ENCODE measurements at regions not wholly inside any gene's neighbourhood (a gene's known extent, or its start where the extent isn't known, plus 50 kb on each side); places are given as distances from the start of the nearest gene placed in this dataset.

DNA sequence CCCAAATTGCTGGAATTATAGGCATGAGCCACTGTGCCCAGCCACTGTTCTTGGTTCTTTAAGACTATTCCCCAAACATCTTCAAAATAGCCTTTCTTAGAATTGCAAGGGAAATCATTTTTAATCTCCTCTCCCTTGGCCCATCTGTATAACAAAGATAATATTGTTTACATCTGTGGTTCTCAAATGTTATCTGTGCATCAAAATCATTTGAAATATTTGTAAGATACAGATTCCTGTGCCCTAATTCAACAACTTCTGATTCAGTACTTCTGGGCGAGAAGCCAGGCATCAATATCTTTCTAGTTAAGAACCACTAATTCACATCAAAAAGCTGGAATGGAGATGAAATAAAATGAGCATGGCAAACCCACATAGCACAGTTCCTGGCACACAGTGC lies 83.0 kb downstream of the TMPRSS5 start (continued):
- TF ChIP-seq SMARCA5 (IDR thresholded peaks at IDR 0.05) (no peak), SMAD1 (IDR thresholded peaks at IDR 0.05; ENCODE audit: low read depth, partially characterized antibody) (no peak), YY1 (IDR thresholded peaks at IDR 0.05; ENCODE audit: low read depth, low read length) (no peak), CHD1 (IDR thresholded peaks at IDR 0.05; ENCODE audit: low read depth, low read length) (no peak)
- TF ChIP-seq, protein P1, sequence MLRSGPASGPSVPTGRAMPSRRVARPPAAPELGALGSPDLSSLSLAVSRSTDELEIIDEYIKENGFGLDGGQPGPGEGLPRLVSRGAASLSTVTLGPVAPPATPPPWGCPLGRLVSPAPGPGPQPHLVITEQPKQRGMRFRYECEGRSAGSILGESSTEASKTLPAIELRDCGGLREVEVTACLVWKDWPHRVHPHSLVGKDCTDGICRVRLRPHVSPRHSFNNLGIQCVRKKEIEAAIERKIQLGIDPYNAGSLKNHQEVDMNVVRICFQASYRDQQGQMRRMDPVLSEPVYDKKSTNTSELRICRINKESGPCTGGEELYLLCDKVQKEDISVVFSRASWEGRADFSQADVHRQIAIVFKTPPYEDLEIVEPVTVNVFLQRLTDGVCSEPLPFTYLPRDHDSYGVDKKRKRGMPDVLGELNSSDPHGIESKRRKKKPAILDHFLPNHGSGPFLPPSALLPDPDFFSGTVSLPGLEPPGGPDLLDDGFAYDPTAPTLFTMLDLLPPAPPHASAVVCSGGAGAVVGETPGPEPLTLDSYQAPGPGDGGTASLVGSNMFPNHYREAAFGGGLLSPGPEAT (IDR thresholded peaks at IDR 0.05; ENCODE audit: low read depth), result no peak

DNA sequence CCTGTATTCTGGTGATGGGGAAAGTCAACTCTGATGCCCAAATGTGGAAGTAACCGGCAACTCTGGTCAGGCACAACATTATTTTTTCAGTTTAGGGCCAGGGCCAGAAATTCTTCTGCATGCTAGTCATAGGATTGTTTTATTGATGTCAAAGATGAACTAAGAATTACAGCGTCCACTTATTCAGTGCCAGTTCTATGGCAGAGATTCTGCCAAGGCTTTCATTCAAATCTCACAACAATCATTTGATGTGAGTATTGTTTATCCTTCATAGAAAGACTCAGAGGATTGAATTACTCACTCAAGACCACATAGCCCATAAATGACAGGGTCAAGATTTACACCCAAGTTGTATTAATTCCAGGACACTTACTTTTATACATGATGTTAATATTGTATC lies 87.7 kb downstream of the TMPRSS5 start:
- no peaks in the 10 kb centered on the region for H3K36me3 ChIP-seq (ENCODE audit: control insufficient read depth in 2 of 2, insufficient read depth in 2 of 2, low read length in 1 of 2)
- FAIRE-seq, result no peak
- in situ Hi-C loops (cut with MboI) (no loop called here), intact Hi-C loops (cut with micrococcal nuclease; ENCODE audit: unreplicated experiment) (no loop called here)
- POLR2A ChIA-PET, result no interaction called here
- SMC1A ChIA-PET (ENCODE audit: uncharacterized antibody, unreplicated experiment), result no interaction called here
- no TSS peak for BruUV-seq (replicated peaks)
- H3K27ac ChIP-seq (ENCODE audit: control insufficient read depth, insufficient read depth), result no peak overlapping the region
- WGBS (ENCODE audit: insufficient coverage, insufficient replicate concordance, low lambda C conversion rate, missing lambda C conversion rate), result 81% methylated on average over 2 of the region's 2 CpGs
- DNase-seq (ENCODE audit: low read depth, low spot score), result no peak
- H3K9ac ChIP-seq (ENCODE audit: control insufficient read depth, insufficient read depth, low read length), result no peak overlapping the region
- H3K79me2 ChIP-seq (ENCODE audit: control insufficient read depth, insufficient read depth, low read length), result no peaks in the 10 kb centered on the region
- no peak for ATAC-seq
- H3K9me3 ChIP-seq (replicated peaks; ENCODE audit: control insufficient read depth, insufficient read depth, low read length), result no peaks in the 10 kb centered on the region
- no peak overlapping the region for H3K4me2 ChIP-seq (ENCODE audit: control insufficient read depth, insufficient read depth)
- CTCF ChIA-PET, result no interaction called here
- H4K20me1 ChIP-seq (ENCODE audit: control insufficient read depth, insufficient read depth), result no peaks in the 10 kb centered on the region
- no peak overlapping the region for H3K4me3 ChIP-seq
- H2AFZ ChIP-seq (ENCODE audit: control insufficient read depth, low read depth, low read length), result no peak overlapping the region
- H3K4me1 ChIP-seq (ENCODE audit: control insufficient read depth, insufficient read depth, low read length), result no peaks in the 10 kb centered on the region
- H3K27me3 ChIP-seq (replicated peaks in 1 of 2; ENCODE audit: control insufficient read depth in 2 of 2, insufficient read depth in 2 of 2, low read length in 1 of 2), result no peaks in the 10 kb centered on the region; a peak in 1 of 4 replicates
- RAD21 ChIA-PET (ENCODE audit: unreplicated experiment), result no interaction called here
- TF ChIP-seq, protein P2, sequence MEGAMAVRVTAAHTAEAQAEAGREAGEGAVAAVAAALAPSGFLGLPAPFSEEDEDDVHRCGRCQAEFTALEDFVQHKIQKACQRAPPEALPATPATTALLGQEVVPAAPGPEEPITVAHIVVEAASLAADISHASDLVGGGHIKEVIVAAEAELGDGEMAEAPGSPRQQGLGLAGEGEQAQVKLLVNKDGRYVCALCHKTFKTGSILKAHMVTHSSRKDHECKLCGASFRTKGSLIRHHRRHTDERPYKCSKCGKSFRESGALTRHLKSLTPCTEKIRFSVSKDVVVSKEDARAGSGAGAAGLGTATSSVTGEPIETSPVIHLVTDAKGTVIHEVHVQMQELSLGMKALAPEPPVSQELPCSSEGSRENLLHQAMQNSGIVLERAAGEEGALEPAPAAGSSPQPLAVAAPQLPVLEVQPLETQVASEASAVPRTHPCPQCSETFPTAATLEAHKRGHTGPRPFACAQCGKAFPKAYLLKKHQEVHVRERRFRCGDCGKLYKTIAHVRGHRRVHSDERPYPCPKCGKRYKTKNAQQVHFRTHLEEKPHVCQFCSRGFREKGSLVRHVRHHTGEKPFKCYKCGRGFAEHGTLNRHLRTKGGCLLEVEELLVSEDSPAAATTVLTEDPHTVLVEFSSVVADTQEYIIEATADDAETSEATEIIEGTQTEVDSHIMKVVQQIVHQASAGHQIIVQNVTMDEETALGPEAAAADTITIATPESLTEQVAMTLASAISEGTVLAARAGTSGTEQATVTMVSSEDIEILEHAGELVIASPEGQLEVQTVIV (IDR thresholded peaks at IDR 0.05; ENCODE audit: borderline replicate concordance, partially characterized antibody), result no peak
- TF ChIP-seq, protein P3, sequence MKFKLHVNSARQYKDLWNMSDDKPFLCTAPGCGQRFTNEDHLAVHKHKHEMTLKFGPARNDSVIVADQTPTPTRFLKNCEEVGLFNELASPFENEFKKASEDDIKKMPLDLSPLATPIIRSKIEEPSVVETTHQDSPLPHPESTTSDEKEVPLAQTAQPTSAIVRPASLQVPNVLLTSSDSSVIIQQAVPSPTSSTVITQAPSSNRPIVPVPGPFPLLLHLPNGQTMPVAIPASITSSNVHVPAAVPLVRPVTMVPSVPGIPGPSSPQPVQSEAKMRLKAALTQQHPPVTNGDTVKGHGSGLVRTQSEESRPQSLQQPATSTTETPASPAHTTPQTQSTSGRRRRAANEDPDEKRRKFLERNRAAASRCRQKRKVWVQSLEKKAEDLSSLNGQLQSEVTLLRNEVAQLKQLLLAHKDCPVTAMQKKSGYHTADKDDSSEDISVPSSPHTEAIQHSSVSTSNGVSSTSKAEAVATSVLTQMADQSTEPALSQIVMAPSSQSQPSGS (IDR thresholded peaks at IDR 0.05; ENCODE audit: low read length), result no peak
- TF ChIP-seq NFYB (IDR thresholded peaks at IDR 0.05; ENCODE audit: insufficient read depth, low read depth, low read length) (no peak), HCFC1 (IDR thresholded peaks at IDR 0.05; ENCODE audit: low read length) (no peak), NBN (IDR thresholded peaks at IDR 0.05) (no peak), SUZ12 (IDR thresholded peaks at IDR 0.05; ENCODE audit: unreplicated experiment) (no peak), NFYA (IDR thresholded peaks at IDR 0.05; ENCODE audit: borderline replicate concordance, low read depth, low read length) (no peak), RFX5 (IDR thresholded peaks at IDR 0.05; ENCODE audit: low read depth, low read length) (no peak), HDAC6 (IDR thresholded peaks at IDR 0.05; ENCODE audit: unreplicated experiment) (no peak), CHD2 (IDR thresholded peaks at IDR 0.05; ENCODE audit: borderline replicate concordance, low read depth, low read length) (no peak), EZH2 (IDR thresholded peaks at IDR 0.05; ENCODE audit: borderline replicate concordance, control insufficient read depth, low read depth, low read length) (no peak), JUND (IDR thresholded peaks at IDR 0.05; ENCODE audit: low read depth, low read length) (no peak), ZNF274 (IDR thresholded peaks at IDR 0.05; ENCODE audit: insufficient read depth, insufficient read length) (no peak), RB1 (IDR thresholded peaks at IDR 0.05; ENCODE audit: borderline replicate concordance) (no peak), ZNF384 (IDR thresholded peaks at IDR 0.05; ENCODE audit: borderline replicate concordance, low read depth, low read length) (no peak), ZNF24 (IDR thresholded peaks at IDR 0.05) (no peak)
